GM12864 (cell line): ENCODE measurements at regions not wholly inside any gene's neighbourhood (a gene's known extent, or its start where the extent isn't known, plus 50 kb on each side); places are given as distances from the start of the nearest gene placed in this dataset.

ENCODE experiments used
- DNase-seq: peaks from one replicate; pipeline ENCODE4 v3.0.0-alpha.2; 2011; ENCODE audit warnings: low read depth
- H3K4me3 ChIP-seq: 2 replicates; pipeline ENCODE4 v1.5.1; 2011; ENCODE audit warnings: mild to moderate bottlenecking, low read depth, low read length, control low read depth
- CTCF ChIP-seq: IDR thresholded peaks from 2 replicates; pipeline ENCODE4 v1.5.1; 2011; ENCODE audit warnings: low read depth, mild to moderate bottlenecking, moderate library complexity, low read length, control low read depth, inconsistent platforms; ENCODE audit errors: missing control alignments

GRCh38 chr2:78304678-78305077 lies 720.8 kb upstream of the REG3G start:
- DNase-seq: no peak
- no peak for TF ChIP-seq CTCF
- H3K4me3 ChIP-seq: no peak overlapping the region

- no peak for DNase-seq
- H3K4me3 ChIP-seq: no peak overlapping the region
- no peak for TF ChIP-seq CTCF
These were observed 716.0 kb upstream of the REG3G start for GRCh38 chr2:78309460-78309859.

- no peak for TF ChIP-seq CTCF
- no peak for DNase-seq
- H3K4me3 ChIP-seq: no peak overlapping the region
These were observed 710.1 kb upstream of the REG3G start for GRCh38 chr2:78315368-78315767.

- no peak for TF ChIP-seq CTCF
- DNase-seq: no peak
- no peak overlapping the region for H3K4me3 ChIP-seq
These were observed 707.2 kb upstream of the REG3G start for GRCh38 chr2:78318275-78318674.

GRCh38 chr2:78330193-78330592 lies 695.3 kb upstream of the REG3G start:
- no peak for DNase-seq
- no peak for TF ChIP-seq CTCF

GRCh38 chr2:78351208-78351607 lies 674.3 kb upstream of the REG3G start:
- no peak overlapping the region for H3K4me3 ChIP-seq
- TF ChIP-seq CTCF: no peak
- DNase-seq: no peak

More at GRCh38 chr2:78330193-78330592, 695.3 kb upstream of the REG3G start:
- H3K4me3 ChIP-seq: no peak overlapping the region

GRCh38 chr2:78353168-78353567 lies 672.3 kb upstream of the REG3G start:
- H3K4me3 ChIP-seq: no peak overlapping the region
- no peak for TF ChIP-seq CTCF
- DNase-seq: no peak
